ENCODE measurements at regions not wholly inside any gene's neighbourhood (a gene's known extent, or its start where the extent isn't known, plus 50 kb on each side); places are given as distances from the start of the nearest gene placed in this dataset.
"Not testable (repeated sequence)": the region's sequence is repeated elsewhere in the genome, so short reads cannot be mapped to it uniquely, and the experiment has no call there.

DNA sequence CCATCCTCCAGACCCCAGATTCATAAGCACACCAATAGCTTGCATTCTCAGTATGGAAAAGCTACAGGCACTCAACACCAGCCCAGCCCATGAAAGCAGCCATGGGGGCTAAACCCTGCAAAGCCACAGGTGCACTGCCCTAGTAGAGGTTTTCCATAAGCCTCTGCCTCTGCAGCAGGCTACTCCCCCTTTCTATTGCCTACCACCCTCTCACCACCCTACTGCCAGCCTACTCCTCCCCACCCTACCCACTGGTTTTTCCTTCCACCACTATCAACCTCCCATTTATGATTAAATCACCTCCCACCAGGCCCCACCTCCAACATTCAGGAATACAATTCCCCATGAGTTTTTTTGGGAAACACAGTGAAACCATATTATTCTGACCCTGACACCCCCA, 96.4 kb upstream of the TEKT4 start:
- CTCF ChIA-PET, result no interaction called here

DNA sequence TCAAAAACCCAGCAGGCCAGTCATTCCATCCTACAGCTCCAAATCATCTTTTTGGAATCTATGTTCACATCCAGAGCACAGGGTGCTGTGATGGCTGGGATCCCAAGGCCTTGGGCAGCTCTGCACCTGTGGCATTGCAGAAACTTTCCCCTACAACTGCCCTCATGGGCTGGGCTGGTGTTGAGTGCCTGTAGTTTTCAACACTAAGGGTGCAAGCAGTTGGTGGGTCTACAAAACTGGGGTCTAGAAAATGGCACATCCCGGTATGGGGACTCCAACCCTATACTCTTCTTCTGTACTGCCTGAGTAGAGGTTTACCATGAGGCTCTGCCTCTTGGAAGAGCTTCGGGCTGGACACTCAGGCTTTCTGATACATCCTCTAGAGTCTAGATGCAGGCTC, 95.2 kb upstream of the TEKT4 start:
- intact Hi-C loops (cut with micrococcal nuclease), result no loop called here
- ATAC-seq (ENCODE audit: low read depth), result no peak

More for the DNA sequence above, 96.4 kb upstream of the TEKT4 start:
- Mint-ChIP-seq H3K9me3 (ENCODE audit: insufficient read depth) (no peaks in the 10 kb centered on the region), H3K27me3 (peaks cover 8% of the 10 kb centered on the region), H3K27ac (no peak overlapping the region), H3K4me3 (no peak overlapping the region), H3K4me1 (no peaks in the 10 kb centered on the region)
- ATAC-seq (ENCODE audit: low read depth) (no peak), DNase-seq (no peak)
- H3K4me1 ChIP-seq (ENCODE audit: control insufficient read depth in 2 of 2, insufficient read depth in 2 of 2, low read length in 2 of 2), result no peaks in the 10 kb centered on the region
- no peak overlapping the region for H3K27ac ChIP-seq (ENCODE audit: low read length in 2 of 2)
- H3K79me2 ChIP-seq (ENCODE audit: control insufficient read depth, insufficient read depth, low read length), result no peaks in the 10 kb centered on the region
- no peak overlapping the region for H3K4me2 ChIP-seq (replicated peaks; ENCODE audit: low read depth, low read length, poor library complexity, severe bottlenecking)
- H3K9ac ChIP-seq (ENCODE audit: low read length), result no peak overlapping the region
- H3K4me3 ChIP-seq (ENCODE audit: control extremely low read depth in 1 of 5, extremely low read depth in 1 of 5, insufficient read depth in 1 of 5, low read depth in 2 of 5, low read length in 4 of 5), result no peak overlapping the region
- intact Hi-C loops (cut with micrococcal nuclease), result no loop called here
- H3K36me3 ChIP-seq (replicated peaks in 1 of 2; ENCODE audit: control extremely low read depth in 1 of 2, control insufficient read depth in 1 of 2, extremely low read depth in 1 of 2, insufficient read depth in 2 of 2, low read length in 1 of 2), result no peaks in the 10 kb centered on the region
- no peaks in the 10 kb centered on the region for H3K27me3 ChIP-seq (replicated peaks in 1 of 4; ENCODE audit: control extremely low read depth in 1 of 4, control insufficient read depth in 3 of 4, insufficient read depth in 4 of 4, low read length in 3 of 4)
- no peak for TF ChIP-seq EZH2 (IDR thresholded peaks at IDR 0.05; ENCODE audit: borderline replicate concordance, insufficient read depth, low read depth, low read length, poor library complexity, severe bottlenecking)
- TF ChIP-seq, protein P1, sequence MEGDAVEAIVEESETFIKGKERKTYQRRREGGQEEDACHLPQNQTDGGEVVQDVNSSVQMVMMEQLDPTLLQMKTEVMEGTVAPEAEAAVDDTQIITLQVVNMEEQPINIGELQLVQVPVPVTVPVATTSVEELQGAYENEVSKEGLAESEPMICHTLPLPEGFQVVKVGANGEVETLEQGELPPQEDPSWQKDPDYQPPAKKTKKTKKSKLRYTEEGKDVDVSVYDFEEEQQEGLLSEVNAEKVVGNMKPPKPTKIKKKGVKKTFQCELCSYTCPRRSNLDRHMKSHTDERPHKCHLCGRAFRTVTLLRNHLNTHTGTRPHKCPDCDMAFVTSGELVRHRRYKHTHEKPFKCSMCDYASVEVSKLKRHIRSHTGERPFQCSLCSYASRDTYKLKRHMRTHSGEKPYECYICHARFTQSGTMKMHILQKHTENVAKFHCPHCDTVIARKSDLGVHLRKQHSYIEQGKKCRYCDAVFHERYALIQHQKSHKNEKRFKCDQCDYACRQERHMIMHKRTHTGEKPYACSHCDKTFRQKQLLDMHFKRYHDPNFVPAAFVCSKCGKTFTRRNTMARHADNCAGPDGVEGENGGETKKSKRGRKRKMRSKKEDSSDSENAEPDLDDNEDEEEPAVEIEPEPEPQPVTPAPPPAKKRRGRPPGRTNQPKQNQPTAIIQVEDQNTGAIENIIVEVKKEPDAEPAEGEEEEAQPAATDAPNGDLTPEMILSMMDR (IDR thresholded peaks at IDR 0.05), result no peak
- H3K9me3 ChIP-seq (ENCODE audit: control extremely low read depth in 1 of 3, control insufficient read depth in 2 of 3, insufficient read depth in 1 of 3, low read length in 2 of 3), result peaks cover 0 to 3% (median 0%) of the 10 kb centered on the region in 3 donors
- H2AFZ ChIP-seq (ENCODE audit: insufficient read depth, low read depth, low read length, poor library complexity, severe bottlenecking), result no peak overlapping the region
- POLR2A ChIA-PET, result no interaction called here
- no peaks in the 10 kb centered on the region for H4K20me1 ChIP-seq (ENCODE audit: control insufficient read depth, insufficient read depth, low read length, poor library complexity, severe bottlenecking)

DNA sequence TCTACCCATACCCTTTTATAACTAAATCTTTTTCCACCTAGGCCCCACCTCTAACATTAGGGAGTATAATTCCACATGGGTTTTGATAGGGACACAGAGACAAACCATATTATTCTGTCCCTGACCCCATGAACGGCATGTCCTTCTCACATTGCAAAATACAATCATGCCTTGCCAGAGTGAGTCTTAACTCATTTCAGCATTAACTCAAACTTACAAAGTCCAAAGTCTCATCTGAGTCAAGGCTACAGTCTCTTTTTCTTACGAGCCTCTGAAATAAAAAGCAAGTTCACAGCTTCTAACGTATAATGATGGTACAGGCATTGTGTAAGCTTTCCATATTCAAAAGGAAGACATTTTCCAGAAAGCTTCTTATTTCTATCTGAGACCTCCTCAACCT, 86.1 kb upstream of the TEKT4 start:
- 100% methylated on average over 1 of the region's 3 CpGs for whole genome bisulfite sequencing (ENCODE audit: insufficient coverage)
- ATAC-seq (ENCODE audit: low read depth); intact Hi-C loops (cut with micrococcal nuclease): not testable (repeated sequence)

More for the DNA sequence above, 95.2 kb upstream of the TEKT4 start:
- Histone ChIP-seq H3K27ac (ENCODE audit: low read length in 2 of 2) (no peak overlapping the region), H4K20me1 (ENCODE audit: control insufficient read depth, insufficient read depth, low read length, poor library complexity, severe bottlenecking) (no peaks in the 10 kb centered on the region), H3K9ac (ENCODE audit: low read length) (no peak overlapping the region), H3K79me2 (ENCODE audit: control insufficient read depth, insufficient read depth, low read length) (no peaks in the 10 kb centered on the region), H3K27me3 (replicated peaks in 1 of 4; ENCODE audit: control extremely low read depth in 1 of 4, control insufficient read depth in 3 of 4, insufficient read depth in 4 of 4, low read length in 3 of 4) (no peaks in the 10 kb centered on the region), H3K4me1 (ENCODE audit: control insufficient read depth in 2 of 2, insufficient read depth in 2 of 2, low read length in 2 of 2) (no peaks in the 10 kb centered on the region), H3K4me3 (ENCODE audit: control extremely low read depth in 1 of 5, extremely low read depth in 1 of 5, insufficient read depth in 1 of 5, low read depth in 2 of 5, low read length in 4 of 5) (no peak overlapping the region), H3K4me2 (replicated peaks; ENCODE audit: low read depth, low read length, poor library complexity, severe bottlenecking) (no peak overlapping the region), H2AFZ (ENCODE audit: insufficient read depth, low read depth, low read length, poor library complexity, severe bottlenecking) (no peak overlapping the region), H3K36me3 (replicated peaks in 1 of 2; ENCODE audit: control extremely low read depth in 1 of 2, control insufficient read depth in 1 of 2, extremely low read depth in 1 of 2, insufficient read depth in 2 of 2, low read length in 1 of 2) (no peaks in the 10 kb centered on the region), H3K9me3 (ENCODE audit: control extremely low read depth in 1 of 3, control insufficient read depth in 2 of 3, insufficient read depth in 1 of 3, low read length in 2 of 3) (peaks cover 0 to 3% (median 0%) of the 10 kb centered on the region in 3 donors)
- peaks cover 8% of the 10 kb centered on the region for H3K27me3 Mint-ChIP-seq
- no peak overlapping the region for H3K4me3 Mint-ChIP-seq
- DNase-seq, result no peak
- CTCF ChIA-PET, result no interaction called here
- POLR2A ChIA-PET, result no interaction called here
- H3K4me1 Mint-ChIP-seq, result no peaks in the 10 kb centered on the region
- no peak for TF ChIP-seq EZH2 (IDR thresholded peaks at IDR 0.05; ENCODE audit: borderline replicate concordance, insufficient read depth, low read depth, low read length, poor library complexity, severe bottlenecking)
- TF ChIP-seq, protein P1 (IDR thresholded peaks at IDR 0.05), result no peak
- no peaks in the 10 kb centered on the region for H3K9me3 Mint-ChIP-seq (ENCODE audit: insufficient read depth)
- 94% methylated on average over 2 of the region's 2 CpGs for WGBS (ENCODE audit: insufficient coverage)
- H3K27ac Mint-ChIP-seq, result no peak overlapping the region

More for the DNA sequence above, 86.1 kb upstream of the TEKT4 start:
- H3K36me3 ChIP-seq (replicated peaks in 1 of 2; ENCODE audit: control extremely low read depth in 1 of 2, control insufficient read depth in 1 of 2, extremely low read depth in 1 of 2, insufficient read depth in 2 of 2, low read length in 1 of 2); H3K79me2 ChIP-seq (ENCODE audit: control insufficient read depth, insufficient read depth, low read length); H3K27me3 ChIP-seq (replicated peaks in 1 of 4; ENCODE audit: control extremely low read depth in 1 of 4, control insufficient read depth in 3 of 4, insufficient read depth in 4 of 4, low read length in 3 of 4); H3K27me3 Mint-ChIP-seq; POLR2A ChIA-PET; H3K27ac ChIP-seq (ENCODE audit: low read length in 2 of 2); H3K4me3 Mint-ChIP-seq; H4K20me1 ChIP-seq (ENCODE audit: control insufficient read depth, insufficient read depth, low read length, poor library complexity, severe bottlenecking); H3K9me3 Mint-ChIP-seq (ENCODE audit: insufficient read depth); H2AFZ ChIP-seq (ENCODE audit: insufficient read depth, low read depth, low read length, poor library complexity, severe bottlenecking); H3K27ac Mint-ChIP-seq; H3K4me2 ChIP-seq (replicated peaks; ENCODE audit: low read depth, low read length, poor library complexity, severe bottlenecking); CTCF ChIA-PET; H3K9me3 ChIP-seq (ENCODE audit: control extremely low read depth in 1 of 3, control insufficient read depth in 2 of 3, insufficient read depth in 1 of 3, low read length in 2 of 3); H3K4me3 ChIP-seq (ENCODE audit: control extremely low read depth in 1 of 5, extremely low read depth in 1 of 5, insufficient read depth in 1 of 5, low read depth in 2 of 5, low read length in 4 of 5); H3K9ac ChIP-seq (ENCODE audit: low read length); DNase-seq; H3K4me1 Mint-ChIP-seq; H3K4me1 ChIP-seq (ENCODE audit: control insufficient read depth in 2 of 2, insufficient read depth in 2 of 2, low read length in 2 of 2): not testable (repeated sequence)
